ENCODE measurements at regions not wholly inside any gene's neighbourhood (a gene's known extent, or its start where the extent isn't known, plus 50 kb on each side); places are given as distances from the start of the nearest gene placed in this dataset.
A peak's percentile ranks its signal among the peaks of the same experiment; 100 is the strongest.

GRCh38 chr6:15062516-15063252 lies 183.2 kb upstream of the JARID2 start:
- no peak for TF ChIP-seq POLR2A (IDR thresholded peaks at IDR 0.05; ENCODE audit: low read length)
- TF ChIP-seq GATA1 (IDR thresholded peaks at IDR 0.05; ENCODE audit: low read depth, low read length), result no peak
- peak; percentile 81 to 89 for DNase-seq

GRCh38 chr6:15063253-15063853 lies 182.5 kb upstream of the JARID2 start:
- no peak for DNase-seq
- TF ChIP-seq POLR2A (IDR thresholded peaks at IDR 0.05; ENCODE audit: low read length) (no peak), GATA1 (IDR thresholded peaks at IDR 0.05; ENCODE audit: low read depth, low read length) (no peak)

- no peak for DNase-seq
These were observed 180.4 kb upstream of the JARID2 start for GRCh38 chr6:15065261-15065989.

GRCh38 chr6:15066089-15066758 lies 179.6 kb upstream of the JARID2 start:
- TF ChIP-seq POLR2A (IDR thresholded peaks at IDR 0.05; ENCODE audit: low read length) (no peak), GATA1 (IDR thresholded peaks at IDR 0.05; ENCODE audit: low read depth, low read length) (no peak)
- DNase-seq, result no peak

More at GRCh38 chr6:15065261-15065989, 180.4 kb upstream of the JARID2 start:
- TF ChIP-seq GATA1 (IDR thresholded peaks at IDR 0.05; ENCODE audit: low read depth, low read length) (no peak), POLR2A (IDR thresholded peaks at IDR 0.05; ENCODE audit: low read length) (no peak)

GRCh38 chr6:15073344-15073789 lies 172.5 kb upstream of the JARID2 start:
- no peak for DNase-seq
- TF ChIP-seq POLR2A (IDR thresholded peaks at IDR 0.05; ENCODE audit: low read length) (no peak), GATA1 (IDR thresholded peaks at IDR 0.05; ENCODE audit: low read depth, low read length) (no peak)

GRCh38 chr6:15073883-15074465 lies 171.9 kb upstream of the JARID2 start:
- no peak for DNase-seq
- TF ChIP-seq POLR2A (IDR thresholded peaks at IDR 0.05; ENCODE audit: low read length), result no peak
- no peak for TF ChIP-seq GATA1 (IDR thresholded peaks at IDR 0.05; ENCODE audit: low read depth, low read length)

- DNase-seq, result no peak
- TF ChIP-seq GATA1 (IDR thresholded peaks at IDR 0.05; ENCODE audit: low read depth, low read length) (no peak), POLR2A (IDR thresholded peaks at IDR 0.05; ENCODE audit: low read length) (no peak)
These were observed 171.1 kb upstream of the JARID2 start for GRCh38 chr6:15074806-15075205.

- DNase-seq, result no peak
- TF ChIP-seq POLR2A (IDR thresholded peaks at IDR 0.05; ENCODE audit: low read length) (no peak), GATA1 (IDR thresholded peaks at IDR 0.05; ENCODE audit: low read depth, low read length) (no peak)
These were observed 169.3 kb upstream of the JARID2 start for GRCh38 chr6:15076565-15076964.

GRCh38 chr6:15077006-15077405 lies 168.9 kb upstream of the JARID2 start:
- peak; percentile 18 to 43 for DNase-seq
- TF ChIP-seq POLR2A (IDR thresholded peaks at IDR 0.05; ENCODE audit: low read length) (peak; percentile 12), GATA1 (IDR thresholded peaks at IDR 0.05; ENCODE audit: low read depth, low read length) (no peak)

GRCh38 chr6:15077961-15078360 lies 167.9 kb upstream of the JARID2 start:
- no peak for DNase-seq
- TF ChIP-seq GATA1 (IDR thresholded peaks at IDR 0.05; ENCODE audit: low read depth, low read length) (no peak), POLR2A (IDR thresholded peaks at IDR 0.05; ENCODE audit: low read length) (no peak)

GRCh38 chr6:15079288-15079817 lies 166.5 kb upstream of the JARID2 start:
- peak; percentile 89 to 98 for DNase-seq

GRCh38 chr6:15080895-15081294 lies 165.0 kb upstream of the JARID2 start:
- no peak for TF ChIP-seq GATA1 (IDR thresholded peaks at IDR 0.05; ENCODE audit: low read depth, low read length)
- peak; percentile 25 for TF ChIP-seq POLR2A (IDR thresholded peaks at IDR 0.05; ENCODE audit: low read length)
- DNase-seq, result peak; percentile 65 to 82

More at GRCh38 chr6:15079288-15079817, 166.5 kb upstream of the JARID2 start:
- TF ChIP-seq GATA1 (IDR thresholded peaks at IDR 0.05; ENCODE audit: low read depth, low read length) (peak; percentile 48), POLR2A (IDR thresholded peaks at IDR 0.05; ENCODE audit: low read length) (peak; percentile 70)

- TF ChIP-seq POLR2A (IDR thresholded peaks at IDR 0.05; ENCODE audit: low read length) (peak; percentile 20), GATA1 (IDR thresholded peaks at IDR 0.05; ENCODE audit: low read depth, low read length) (no peak)
- peak; percentile 67 to 89 for DNase-seq
These were observed 164.4 kb upstream of the JARID2 start for GRCh38 chr6:15081447-15081846.

Data from erythroblast (primary cell).